PC-9 (cell line): ENCODE measurements at regions not wholly inside any gene's neighbourhood (a gene's known extent, or its start where the extent isn't known, plus 50 kb on each side); places are given as distances from the start of the nearest gene placed in this dataset.

Source experiments
- BruUV-seq: library from RNA; stranded (reverse); fragments of 400-500 nt; replicated peaks from 2 replicates; lab custom pipeline; 2021; lab: Mats Ljungman, UMichigan
- CTCF ChIA-PET: fragments of 300-600 bp; sonication (Branson Sonifier 250); formaldehyde crosslinking; loops from one replicate; lab custom pipeline; 2022; ENCODE audit warnings: antibody characterized with exemption; lab: Charles Lee
- POLR2A ChIA-PET: fragments of 300-600 bp; sonication (Branson Sonifier 250); formaldehyde crosslinking; loops from one replicate; lab custom pipeline; 2022; ENCODE audit warnings: antibody characterized with exemption; ENCODE audit not compliant: unreplicated experiment; lab: Charles Lee
- DNase-seq, 2 experiments: peaks; one replicate each; pipeline versions ENCODE4 v3.0.0 to v3.0.0-alpha.2; 2015 to 2022; ENCODE audit warnings: mixed read lengths in 1 of 2
- H2AFZ ChIP-seq: fragments of 200-600 bp; sonication (generic); 2 replicates; pipeline ENCODE4 v1.8.1; 2017; ENCODE audit warnings: antibody characterized with exemption
- H3F3A ChIP-seq: fragments of 200-600 bp; sonication (generic); 2 replicates; pipeline ENCODE4 v1.8.1; 2017; ENCODE audit warnings: antibody characterized with exemption, mild to moderate bottlenecking, low read depth; ENCODE audit not compliant: insufficient read depth
- H3K27ac ChIP-seq: fragments of 200-600 bp; sonication (generic); 2 replicates; pipeline ENCODE4 v1.6.1; 2016; ENCODE audit warnings: mixed run types
- H3K27me3 ChIP-seq: fragments of 200-600 bp; sonication (generic); 2 replicates; pipeline ENCODE4 v1.6.1; 2016; ENCODE audit warnings: low read depth, mixed run types; ENCODE audit not compliant: insufficient read depth
- H3K36me3 ChIP-seq: fragments of 200-600 bp; sonication (generic); 2 replicates; pipeline ENCODE4 v1.6.1; 2016; ENCODE audit warnings: low read depth, mixed run types
- H3K4me1 ChIP-seq: fragments of 200-600 bp; sonication (generic); replicated peaks from 2 replicates; pipeline ENCODE4 v1.6.1; 2016; ENCODE audit warnings: mixed run types; ENCODE audit not compliant: insufficient read depth
- H3K4me2 ChIP-seq: fragments of 200-600 bp; sonication (generic); 2 replicates; pipeline ENCODE4 v1.6.1; 2017; ENCODE audit warnings: mixed run types
- H3K4me3 ChIP-seq: fragments of 200-600 bp; sonication (generic); 2 replicates; pipeline ENCODE4 v1.6.1; 2016; ENCODE audit warnings: mixed run types
- H3K79me2 ChIP-seq: fragments of 200-600 bp; sonication (generic); 2 replicates; pipeline ENCODE4 v1.6.1; 2017; ENCODE audit warnings: low read depth, mixed run types
- H3K9me2 ChIP-seq: fragments of 200-600 bp; sonication (generic); 2 replicates; pipeline ENCODE4 v1.8.1; 2017; ENCODE audit warnings: mild to moderate bottlenecking; ENCODE audit not compliant: insufficient read depth
- H3K9me3 ChIP-seq: fragments of 200-600 bp; sonication (generic); 2 replicates; pipeline ENCODE4 v1.8.1; 2016; ENCODE audit warnings: low read depth; ENCODE audit not compliant: insufficient read depth
- H4K20me1 ChIP-seq: fragments of 200-600 bp; sonication (generic); 2 replicates; pipeline ENCODE4 v1.8.1; 2017; ENCODE audit not compliant: insufficient read depth
- CTCF ChIP-seq: fragments of 200-600 bp; sonication (generic); conservative IDR thresholded peaks from 2 replicates; pipeline ENCODE4 v1.6.1; 2017; ENCODE audit warnings: mixed run types, antibody characterized with exemption, mild to moderate bottlenecking, moderate library complexity
- EZH2 ChIP-seq: fragments of 200-600 bp; sonication (generic); IDR thresholded peaks from 2 replicates; pipeline ENCODE4 v1.8.0; 2017; ENCODE audit warnings: antibody characterized with exemption, low read depth
- intact Hi-C: fragments of 100-400 bp; cut with micrococcal nuclease; formaldehyde crosslinking; loops from one replicate; pipeline ENCODE4 v1.10.0; 2022; ENCODE audit not compliant: unreplicated experiment

GRCh38 chr6:121897337-121897760 lies 461.9 kb downstream of the GJA1 start:
- TF ChIP-seq CTCF (no peak), EZH2 (no peak)
- no peaks in the 10 kb centered on the region for H3K79me2 ChIP-seq
- peaks cover 4% of the 10 kb centered on the region; the same call in 1 of the 2 replicates for H3K9me2 ChIP-seq
- intact Hi-C loops, result no loop called here
- no TSS peak for BruUV-seq
- H3K27me3 ChIP-seq, result no peaks in the 10 kb centered on the region
- H3F3A ChIP-seq, result no peaks in the 10 kb centered on the region
- no peak overlapping the region for H2AFZ ChIP-seq
- no peaks in the 10 kb centered on the region for H3K4me1 ChIP-seq
- ChIA-PET CTCF (no interaction called here), POLR2A (no interaction called here)
- H3K4me3 ChIP-seq, result no peak overlapping the region
- H3K4me2 ChIP-seq, result no peak overlapping the region
- DNase-seq, result no peak
- no peaks in the 10 kb centered on the region for H3K9me3 ChIP-seq
- no peak overlapping the region for H3K27ac ChIP-seq
- H4K20me1 ChIP-seq, result no peaks in the 10 kb centered on the region
- no peaks in the 10 kb centered on the region for H3K36me3 ChIP-seq

- Histone ChIP-seq H3K4me3 (no peak overlapping the region), H4K20me1 (no peaks in the 10 kb centered on the region), H3K27ac (no peak overlapping the region), H3K79me2 (no peaks in the 10 kb centered on the region), H3K4me1 (no peaks in the 10 kb centered on the region), H3F3A (no peaks in the 10 kb centered on the region), H3K9me2 (peaks cover 11% of the 10 kb centered on the region), H3K36me3 (no peaks in the 10 kb centered on the region), H3K4me2 (no peak overlapping the region), H2AFZ (no peak overlapping the region), H3K27me3 (no peaks in the 10 kb centered on the region), H3K9me3 (no peaks in the 10 kb centered on the region)
- no peak for DNase-seq
- POLR2A ChIA-PET, result no interaction called here
- BruUV-seq, result no TSS peak
- TF ChIP-seq EZH2 (no peak), CTCF (no peak)
- intact Hi-C loops, result no loop called here
- CTCF ChIA-PET, result no interaction called here
Measured at GRCh38 chr6:121901432-121901831, 466.0 kb downstream of the GJA1 start.

- Histone ChIP-seq H3K9me2 (peaks cover 7% of the 10 kb centered on the region), H4K20me1 (no peaks in the 10 kb centered on the region), H3K27me3 (no peaks in the 10 kb centered on the region), H2AFZ (no peak overlapping the region; the same call in 1 of the 2 replicates), H3K4me2 (no peak overlapping the region), H3F3A (no peaks in the 10 kb centered on the region), H3K79me2 (no peaks in the 10 kb centered on the region), H3K4me1 (no peaks in the 10 kb centered on the region), H3K4me3 (no peak overlapping the region), H3K36me3 (no peaks in the 10 kb centered on the region), H3K9me3 (no peaks in the 10 kb centered on the region), H3K27ac (no peak overlapping the region)
- POLR2A ChIA-PET, result no interaction called here
- no TSS peak for BruUV-seq
- TF ChIP-seq EZH2 (no peak), CTCF (no peak)
- no peak for DNase-seq
- intact Hi-C loops, result no loop called here
- CTCF ChIA-PET, result no interaction called here
Measured at GRCh38 chr6:121904559-121904958, 469.1 kb downstream of the GJA1 start.
